ENCODE measurements at regions not wholly inside any gene's neighbourhood (a gene's known extent, or its start where the extent isn't known, plus 50 kb on each side); places are given as distances from the start of the nearest gene placed in this dataset.

DNA sequence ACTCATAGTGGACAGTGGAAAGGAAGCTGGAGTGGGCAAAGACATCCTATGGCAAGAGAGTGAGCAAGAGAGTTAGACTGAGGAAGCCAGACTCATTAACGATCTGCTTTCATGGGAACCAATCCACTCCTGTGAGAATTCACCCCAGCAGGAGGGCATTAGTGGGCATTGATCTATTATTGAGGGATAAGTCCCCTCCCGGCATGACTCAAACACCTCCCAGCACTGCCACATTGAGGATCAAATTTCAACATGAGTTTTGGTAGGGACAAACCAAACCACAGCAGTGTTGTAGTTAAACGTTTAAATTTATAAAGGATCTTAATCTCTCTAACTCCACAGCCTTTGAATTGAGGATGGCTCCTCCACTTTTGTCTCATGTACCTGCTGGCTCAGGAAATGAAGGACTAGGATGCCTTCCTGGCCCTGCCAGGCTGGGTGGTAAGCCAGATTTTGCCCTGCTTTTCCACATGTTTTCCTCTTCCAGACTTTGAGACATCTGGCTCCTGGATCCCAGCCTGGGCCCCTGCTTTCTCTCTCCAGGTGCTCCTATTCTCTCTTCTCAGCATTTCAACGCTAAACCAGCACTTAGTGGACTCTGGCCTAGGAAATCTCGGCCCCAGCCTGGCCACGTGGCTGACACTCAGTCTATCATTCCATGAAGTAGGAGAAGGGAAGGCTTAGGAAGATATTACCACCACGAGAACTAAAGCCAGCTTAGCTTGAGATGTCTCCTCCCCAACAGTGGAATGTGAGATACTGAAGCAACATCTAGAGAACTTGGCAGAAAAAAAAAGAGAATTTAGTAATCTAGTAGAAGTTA, 96.5 kb upstream of the PIP4K2A start:
- Histone ChIP-seq H3K4me1 (ENCODE audit: insufficient read depth, low read length) (no peaks in the 10 kb centered on the region), H3K4ac (ENCODE audit: low read depth, low read length) (no peak overlapping the region), H2AFZ (ENCODE audit: low read length) (no peak overlapping the region), H4K8ac (replicated peaks; ENCODE audit: insufficient read length, low read depth, low read length) (no peak overlapping the region), H3K14ac (ENCODE audit: insufficient read depth, low read length) (no peak overlapping the region), H2BK120ac (ENCODE audit: low read depth, low read length, poor library complexity, severe bottlenecking) (no peak overlapping the region), H3K56ac (ENCODE audit: insufficient read length, low read depth, low read length) (no peak overlapping the region), H4K5ac (ENCODE audit: insufficient read length, low read depth, low read length) (no peak overlapping the region), H3K23me2 (ENCODE audit: insufficient read length, low read depth, low read length, poor library complexity, severe bottlenecking) (no peaks in the 10 kb centered on the region), H3K18ac (ENCODE audit: insufficient read length, low read depth, low read length) (no peak overlapping the region), H2BK5ac (ENCODE audit: insufficient read length, low read length) (no peak overlapping the region), H3T11ph (ENCODE audit: low read length) (no peak overlapping the region), H3K9ac (ENCODE audit: extremely low read depth, insufficient read length, low read length) (no peak overlapping the region), H3K79me1 (ENCODE audit: insufficient read depth, low read depth, low read length, poor library complexity, severe bottlenecking) (no peaks in the 10 kb centered on the region), H2AK5ac (ENCODE audit: insufficient read length, low read length) (no peak overlapping the region), H4K91ac (ENCODE audit: insufficient read length, low read depth, low read length) (no peak overlapping the region), H3K4me2 (ENCODE audit: insufficient read depth, insufficient read length, low read length) (no peak overlapping the region), H3K27me3 (ENCODE audit: insufficient read depth, low read length) (no peaks in the 10 kb centered on the region), H4K20me1 (ENCODE audit: control insufficient read depth, insufficient read depth, insufficient read length) (no peaks in the 10 kb centered on the region), H3K79me2 (ENCODE audit: insufficient read depth, low read length) (no peaks in the 10 kb centered on the region), H2BK20ac (ENCODE audit: low read depth, low read length, poor library complexity, severe bottlenecking) (no peak overlapping the region), H2BK15ac (ENCODE audit: low read depth, low read length) (no peak overlapping the region), H3K27ac (ENCODE audit: insufficient read length, low read depth, low read length) (no peak overlapping the region), H2BK12ac (ENCODE audit: insufficient read length, low read depth, low read length) (no peak overlapping the region), H3K23ac (ENCODE audit: insufficient read length, low read depth, low read length) (no peak overlapping the region), H3K9me3 (ENCODE audit: control insufficient read depth, low read depth, low read length) (no peaks in the 10 kb centered on the region)
- Mint-ChIP-seq H3K4me1 (peaks cover 10% of the 10 kb centered on the region in 2 experiments), H3K27ac (peak overlapping the region in 1 of 3 experiments; percentile 17; a peak in 1 of 7 replicates), H3K9me3 (peaks cover 6 to 7% of the 10 kb centered on the region in 2 experiments), H3K27me3 (ENCODE audit: low read depth) (peaks cover 60% of the 10 kb centered on the region), H3K36me3 (ENCODE audit: insufficient read depth in 1 of 3, low read depth in 3 of 3) (no peaks in the 10 kb centered on the region; a peak in 2 of 7 replicates), H3K4me3 (no peak overlapping the region; a peak in 1 of 5 replicates)
- TF ChIP-seq, protein P1, sequence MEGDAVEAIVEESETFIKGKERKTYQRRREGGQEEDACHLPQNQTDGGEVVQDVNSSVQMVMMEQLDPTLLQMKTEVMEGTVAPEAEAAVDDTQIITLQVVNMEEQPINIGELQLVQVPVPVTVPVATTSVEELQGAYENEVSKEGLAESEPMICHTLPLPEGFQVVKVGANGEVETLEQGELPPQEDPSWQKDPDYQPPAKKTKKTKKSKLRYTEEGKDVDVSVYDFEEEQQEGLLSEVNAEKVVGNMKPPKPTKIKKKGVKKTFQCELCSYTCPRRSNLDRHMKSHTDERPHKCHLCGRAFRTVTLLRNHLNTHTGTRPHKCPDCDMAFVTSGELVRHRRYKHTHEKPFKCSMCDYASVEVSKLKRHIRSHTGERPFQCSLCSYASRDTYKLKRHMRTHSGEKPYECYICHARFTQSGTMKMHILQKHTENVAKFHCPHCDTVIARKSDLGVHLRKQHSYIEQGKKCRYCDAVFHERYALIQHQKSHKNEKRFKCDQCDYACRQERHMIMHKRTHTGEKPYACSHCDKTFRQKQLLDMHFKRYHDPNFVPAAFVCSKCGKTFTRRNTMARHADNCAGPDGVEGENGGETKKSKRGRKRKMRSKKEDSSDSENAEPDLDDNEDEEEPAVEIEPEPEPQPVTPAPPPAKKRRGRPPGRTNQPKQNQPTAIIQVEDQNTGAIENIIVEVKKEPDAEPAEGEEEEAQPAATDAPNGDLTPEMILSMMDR (conservative IDR thresholded peaks at IDR 0.05) = no peak
- WGBS (ENCODE audit: extremely low coverage, insufficient read length, low lambda C conversion rate) = no CpG with 5 or more reads among the region's 7 CpGs
- peak; percentile 49 for DNase-seq

Measured in H9 (cell line).